ENCODE measurements at regions not wholly inside any gene's neighbourhood (a gene's known extent, or its start where the extent isn't known, plus 50 kb on each side); places are given as distances from the start of the nearest gene placed in this dataset.

- H3K27me3 ChIP-seq (replicated peaks; ENCODE audit: insufficient read depth, low read depth, low read length, poor library complexity) = no peaks in the 10 kb centered on the region
- no peak overlapping the region for H3K27ac ChIP-seq (ENCODE audit: low read depth, low read length, poor library complexity, severe bottlenecking)
- no peak for DNase-seq (ENCODE audit: low spot score)
- H3K4me3 ChIP-seq (ENCODE audit: low read depth, low read length, poor library complexity, severe bottlenecking) = no peak overlapping the region
- ChIA-PET CTCF (no interaction called here), POLR2A (ENCODE audit: low non-redundant PET) (no interaction called here)
- intact Hi-C loops (cut with micrococcal nuclease; ENCODE audit: unreplicated experiment) = no loop called here
- no peaks in the 10 kb centered on the region for H3K9me3 ChIP-seq (ENCODE audit: low read depth, low read length, poor library complexity, severe bottlenecking)
- no peaks in the 10 kb centered on the region for H3K4me1 ChIP-seq (ENCODE audit: insufficient read depth, low read length, poor library complexity, severe bottlenecking)
- no TSS peak for BruUV-seq (replicated peaks)
- TF ChIP-seq EZH2 (IDR thresholded peaks at IDR 0.05; ENCODE audit: borderline replicate concordance, low read depth, low read length, poor library complexity, severe bottlenecking) = no peak
- TF ChIP-seq, protein P1, sequence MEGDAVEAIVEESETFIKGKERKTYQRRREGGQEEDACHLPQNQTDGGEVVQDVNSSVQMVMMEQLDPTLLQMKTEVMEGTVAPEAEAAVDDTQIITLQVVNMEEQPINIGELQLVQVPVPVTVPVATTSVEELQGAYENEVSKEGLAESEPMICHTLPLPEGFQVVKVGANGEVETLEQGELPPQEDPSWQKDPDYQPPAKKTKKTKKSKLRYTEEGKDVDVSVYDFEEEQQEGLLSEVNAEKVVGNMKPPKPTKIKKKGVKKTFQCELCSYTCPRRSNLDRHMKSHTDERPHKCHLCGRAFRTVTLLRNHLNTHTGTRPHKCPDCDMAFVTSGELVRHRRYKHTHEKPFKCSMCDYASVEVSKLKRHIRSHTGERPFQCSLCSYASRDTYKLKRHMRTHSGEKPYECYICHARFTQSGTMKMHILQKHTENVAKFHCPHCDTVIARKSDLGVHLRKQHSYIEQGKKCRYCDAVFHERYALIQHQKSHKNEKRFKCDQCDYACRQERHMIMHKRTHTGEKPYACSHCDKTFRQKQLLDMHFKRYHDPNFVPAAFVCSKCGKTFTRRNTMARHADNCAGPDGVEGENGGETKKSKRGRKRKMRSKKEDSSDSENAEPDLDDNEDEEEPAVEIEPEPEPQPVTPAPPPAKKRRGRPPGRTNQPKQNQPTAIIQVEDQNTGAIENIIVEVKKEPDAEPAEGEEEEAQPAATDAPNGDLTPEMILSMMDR (conservative IDR thresholded peaks at IDR 0.05; ENCODE audit: low read depth, low read length) = no peak
- H3K36me3 ChIP-seq (ENCODE audit: insufficient read depth, low read length, poor library complexity, severe bottlenecking) = no peaks in the 10 kb centered on the region
Observed at GRCh38 chr5:119897537-119898370, 268.4 kb downstream of the FAM170A start.

GRCh38 chr5:119899981-119900380 lies 270.6 kb downstream of the FAM170A start:
- Histone ChIP-seq H3K27me3 (replicated peaks; ENCODE audit: insufficient read depth, low read depth, low read length, poor library complexity) (no peaks in the 10 kb centered on the region), H3K27ac (ENCODE audit: low read depth, low read length, poor library complexity, severe bottlenecking) (no peak overlapping the region), H3K9me3 (ENCODE audit: low read depth, low read length, poor library complexity, severe bottlenecking) (no peaks in the 10 kb centered on the region), H3K4me3 (ENCODE audit: low read depth, low read length, poor library complexity, severe bottlenecking) (no peak overlapping the region), H3K36me3 (ENCODE audit: insufficient read depth, low read length, poor library complexity, severe bottlenecking) (no peaks in the 10 kb centered on the region), H3K4me1 (ENCODE audit: insufficient read depth, low read length, poor library complexity, severe bottlenecking) (no peaks in the 10 kb centered on the region)
- TF ChIP-seq, protein P1 (conservative IDR thresholded peaks at IDR 0.05; ENCODE audit: low read depth, low read length) = no peak
- TF ChIP-seq EZH2 (IDR thresholded peaks at IDR 0.05; ENCODE audit: borderline replicate concordance, low read depth, low read length, poor library complexity, severe bottlenecking) = no peak
- intact Hi-C loops (cut with micrococcal nuclease; ENCODE audit: unreplicated experiment) = no loop called here
- no TSS peak for BruUV-seq (replicated peaks)
- ChIA-PET POLR2A (ENCODE audit: low non-redundant PET) (no interaction called here), CTCF (no interaction called here)
- DNase-seq (ENCODE audit: low spot score) = no peak

GRCh38 chr5:119902593-119902992 lies 273.2 kb downstream of the FAM170A start:
- CTCF ChIA-PET = no interaction called here
- POLR2A ChIA-PET (ENCODE audit: low non-redundant PET) = no interaction called here
- BruUV-seq (replicated peaks) = no TSS peak
- no peaks in the 10 kb centered on the region for H3K4me1 ChIP-seq (ENCODE audit: insufficient read depth, low read length, poor library complexity, severe bottlenecking)
- no peak overlapping the region for H3K27ac ChIP-seq (ENCODE audit: low read depth, low read length, poor library complexity, severe bottlenecking)
- H3K36me3 ChIP-seq (ENCODE audit: insufficient read depth, low read length, poor library complexity, severe bottlenecking) = no peaks in the 10 kb centered on the region
- no peaks in the 10 kb centered on the region for H3K27me3 ChIP-seq (replicated peaks; ENCODE audit: insufficient read depth, low read depth, low read length, poor library complexity)
- no peak for TF ChIP-seq EZH2 (IDR thresholded peaks at IDR 0.05; ENCODE audit: borderline replicate concordance, low read depth, low read length, poor library complexity, severe bottlenecking)
- TF ChIP-seq, protein P1 (conservative IDR thresholded peaks at IDR 0.05; ENCODE audit: low read depth, low read length) = no peak
- H3K9me3 ChIP-seq (ENCODE audit: low read depth, low read length, poor library complexity, severe bottlenecking) = no peaks in the 10 kb centered on the region
- DNase-seq (ENCODE audit: low spot score) = no peak
- intact Hi-C loops (cut with micrococcal nuclease; ENCODE audit: unreplicated experiment) = no loop called here
- no peak overlapping the region for H3K4me3 ChIP-seq (ENCODE audit: low read depth, low read length, poor library complexity, severe bottlenecking)
